ENCODE measurements at regions not wholly inside any gene's neighbourhood (a gene's known extent, or its start where the extent isn't known, plus 50 kb on each side); places are given as distances from the start of the nearest gene placed in this dataset.
A peak's percentile ranks its signal among the peaks of the same experiment; 100 is the strongest.

- Histone ChIP-seq H3K9me3 (no peaks in the 10 kb centered on the region), H3K9me2 (no peaks in the 10 kb centered on the region; the same call in 1 of the 2 replicates), H4K20me1 (ENCODE audit: insufficient read depth) (no peaks in the 10 kb centered on the region), H3K79me2 (ENCODE audit: insufficient read depth) (no peaks in the 10 kb centered on the region), H3K27ac (ENCODE audit: low read depth in 2 of 2, low read length in 1 of 2) (peak overlapping the region in 1 of 2 experiments; percentile 51; a peak in 2 of 4 replicates), H3K9ac (no peak overlapping the region), H3K4me1 (ENCODE audit: control insufficient read depth in 1 of 2, insufficient read depth in 2 of 2, low read depth in 1 of 2, low read length in 1 of 2) (0 out of 4 replicates have a peak, but pooled peaks cover 0 to 5% of the 10 kb centered on the region in 2 experiments), H2AFZ (ENCODE audit: low read depth) (no peak overlapping the region), H3K27me3 (ENCODE audit: insufficient read depth) (no peaks in the 10 kb centered on the region), H3K36me3 (replicated peaks in 1 of 2; ENCODE audit: control insufficient read depth in 1 of 2, insufficient read depth in 2 of 2, low read length in 1 of 2) (no peaks in the 10 kb centered on the region), H3K4me2 (no peak overlapping the region), H3F3A (replicated peaks; ENCODE audit: insufficient read depth) (peaks cover 5% of the 10 kb centered on the region), H3K4me3 (ENCODE audit: low read depth in 2 of 2, low read length in 1 of 2) (no peak overlapping the region)
- no peak for TF ChIP-seq RCOR1 (IDR thresholded peaks at IDR 0.05; ENCODE audit: low read length)
- TF ChIP-seq POLR2AphosphoS5 (IDR thresholded peaks at IDR 0.05; ENCODE audit: low read depth, low read length): no peak
- no peak for TF ChIP-seq FOSL2 (IDR thresholded peaks at IDR 0.05; ENCODE audit: borderline replicate concordance, low read depth)
- no peak for TF ChIP-seq RAD21 (IDR thresholded peaks at IDR 0.05; ENCODE audit: low read length)
- TF ChIP-seq GATA2 (CRISPR knock-in tag; IDR thresholded peaks at IDR 0.05): no peak
- TF ChIP-seq FOXM1 (IDR thresholded peaks at IDR 0.05; ENCODE audit: low read depth): no peak
- TF ChIP-seq USF2 (IDR thresholded peaks at IDR 0.05; ENCODE audit: borderline replicate concordance, low read depth, low read length): no peak
- TF ChIP-seq RFX5 (IDR thresholded peaks at IDR 0.05; ENCODE audit: low read length): no peak
- TF ChIP-seq YY1 (IDR thresholded peaks at IDR 0.05; ENCODE audit: low read depth): no peak
- CTCF ChIA-PET: interaction anchor here (0.6 kb wide), 1 partner anchor 82 kb away, joined by 4 read pairs; no protein-coding TSS in a partner anchor
- 84% methylated on average over 2 of the region's 2 CpGs for WGBS (ENCODE audit: low lambda C conversion rate)
- no peak for DNase-seq
- POLR2A ChIA-PET: no interaction called here
Observed at GRCh38 chr12:25323581-25323982, 72.9 kb upstream of the KRAS start.

DNA sequence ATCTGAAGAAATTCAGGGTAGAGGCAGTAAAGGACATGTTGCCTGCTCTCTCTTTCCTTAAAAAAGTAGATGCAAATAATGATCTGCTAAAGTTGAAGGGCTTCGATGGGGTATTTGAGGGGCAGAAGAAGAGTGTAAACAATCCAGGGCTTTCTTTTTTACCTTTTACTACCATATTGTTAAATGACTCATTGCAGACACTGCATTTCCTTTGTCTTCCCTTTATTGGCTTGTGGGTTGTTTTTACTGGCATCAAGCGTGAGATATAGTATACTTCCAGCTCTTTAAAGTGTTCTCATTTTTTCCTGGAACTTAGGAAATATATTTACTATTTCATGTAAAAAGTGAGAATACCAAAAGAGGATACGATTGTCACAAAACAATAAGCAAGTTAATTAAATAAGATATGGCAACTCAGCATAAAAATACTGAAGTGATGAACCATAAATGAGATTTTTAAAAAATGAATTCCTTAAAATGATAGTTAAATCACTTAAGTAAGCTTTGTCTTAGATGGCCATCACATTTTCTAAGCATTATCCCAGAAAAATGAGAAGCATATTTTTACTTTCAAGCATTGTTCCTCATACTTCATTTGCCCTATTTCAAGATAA lies 72.3 kb upstream of the KRAS start:
- H3F3A ChIP-seq (replicated peaks; ENCODE audit: insufficient read depth): peaks cover 4% of the 10 kb centered on the region
- no peak overlapping the region for H3K9ac ChIP-seq
- ChIA-PET POLR2A (no interaction called here), CTCF (no interaction called here)
- peak overlapping the region; percentile 44; the same call in 1 of the 2 replicates for H2AFZ ChIP-seq (ENCODE audit: low read depth)
- no peaks in the 10 kb centered on the region for H3K9me2 ChIP-seq
- no peak for DNase-seq
- H3K79me2 ChIP-seq (ENCODE audit: insufficient read depth): no peaks in the 10 kb centered on the region
- H3K27me3 ChIP-seq (ENCODE audit: insufficient read depth): no peaks in the 10 kb centered on the region
- no peaks in the 10 kb centered on the region for H4K20me1 ChIP-seq (ENCODE audit: insufficient read depth)
- 0 out of 2 replicates have a peak, but pooled peaks have one; percentile 24 for TF ChIP-seq JUND (IDR thresholded peaks at IDR 0.05)
- no peak for TF ChIP-seq TEAD4 (IDR thresholded peaks at IDR 0.05; ENCODE audit: borderline replicate concordance, insufficient read depth)
- TF ChIP-seq RFX5 (IDR thresholded peaks at IDR 0.05; ENCODE audit: low read length): no peak
- no peak for TF ChIP-seq YY1 (IDR thresholded peaks at IDR 0.05; ENCODE audit: low read depth)
- peak; percentile 45; the same call in 1 of the 2 replicates for TF ChIP-seq NFIC (IDR thresholded peaks at IDR 0.05; ENCODE audit: borderline replicate concordance)
- TF ChIP-seq FOSL2 (IDR thresholded peaks at IDR 0.05; ENCODE audit: borderline replicate concordance, low read depth): peak; percentile 36; the same call in 1 of the 2 replicates
- H3K4me1 ChIP-seq (ENCODE audit: control insufficient read depth in 1 of 2, insufficient read depth in 2 of 2, low read depth in 1 of 2, low read length in 1 of 2): 0 out of 4 replicates have a peak, but pooled peaks cover 0 to 5% of the 10 kb centered on the region in 2 experiments
- WGBS (ENCODE audit: low lambda C conversion rate): 54% methylated on average over 3 of the region's 3 CpGs
- no peaks in the 10 kb centered on the region for H3K9me3 ChIP-seq
- H3K4me2 ChIP-seq: peak overlapping the region; percentile 16; the same call in 1 of the 2 replicates
- H3K4me3 ChIP-seq (ENCODE audit: low read depth in 2 of 2, low read length in 1 of 2): no peak overlapping the region
- peak overlapping the region in 1 of 2 experiments; percentile 51; a peak in 2 of 4 replicates for H3K27ac ChIP-seq (ENCODE audit: low read depth in 2 of 2, low read length in 1 of 2)
- H3K36me3 ChIP-seq (replicated peaks in 1 of 2; ENCODE audit: control insufficient read depth in 1 of 2, insufficient read depth in 2 of 2, low read length in 1 of 2): no peaks in the 10 kb centered on the region

Data from SK-N-SH (cell line).